ENCODE measurements at regions not wholly inside any gene's neighbourhood (a gene's known extent, or its start where the extent isn't known, plus 50 kb on each side); places are given as distances from the start of the nearest gene placed in this dataset.

DNA sequence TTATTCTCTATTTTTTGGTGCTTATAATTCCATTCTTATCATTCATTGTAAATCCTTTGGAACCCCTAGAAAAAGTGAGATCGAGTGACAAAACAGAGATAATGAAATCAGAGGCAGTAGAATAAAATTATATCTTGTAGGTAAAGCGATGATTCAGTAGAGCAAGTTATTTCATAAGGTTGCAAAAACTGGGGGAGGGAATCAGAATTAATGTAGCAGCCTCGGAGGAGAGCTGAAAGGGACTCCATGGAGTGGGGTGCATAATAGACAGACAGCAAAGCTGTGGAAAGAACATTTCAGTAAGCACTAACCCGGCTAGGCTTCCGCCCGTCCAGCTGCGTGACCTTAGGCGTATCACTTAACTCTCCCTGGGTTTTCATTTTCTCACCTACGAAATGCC is 289.7 kb downstream of the EN1 start:
- DNase-seq, result no peak

GRCh38 chr2:118557016-118557415 is 290.4 kb downstream of the EN1 start:
- no peak for DNase-seq

DNA sequence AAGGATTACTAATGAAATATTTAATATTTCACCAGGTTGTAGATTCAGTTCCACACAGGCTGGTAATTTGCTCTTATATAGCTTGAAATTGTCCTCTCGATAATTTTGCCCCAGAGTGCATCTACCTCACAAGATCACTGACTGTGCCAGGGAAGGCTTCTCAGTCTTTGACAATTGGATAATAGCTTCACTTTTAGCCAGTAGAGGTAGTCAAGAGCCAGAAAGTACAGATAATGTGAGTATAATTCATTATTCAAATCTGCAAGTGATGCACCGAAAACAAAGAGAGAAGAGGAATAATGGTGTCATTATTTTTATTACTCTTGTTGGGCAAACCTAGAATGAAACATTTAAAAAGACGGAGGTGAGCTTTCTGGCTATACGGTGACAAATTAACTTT is 292.8 kb downstream of the EN1 start:
- DNase-seq, result no peak

DNA sequence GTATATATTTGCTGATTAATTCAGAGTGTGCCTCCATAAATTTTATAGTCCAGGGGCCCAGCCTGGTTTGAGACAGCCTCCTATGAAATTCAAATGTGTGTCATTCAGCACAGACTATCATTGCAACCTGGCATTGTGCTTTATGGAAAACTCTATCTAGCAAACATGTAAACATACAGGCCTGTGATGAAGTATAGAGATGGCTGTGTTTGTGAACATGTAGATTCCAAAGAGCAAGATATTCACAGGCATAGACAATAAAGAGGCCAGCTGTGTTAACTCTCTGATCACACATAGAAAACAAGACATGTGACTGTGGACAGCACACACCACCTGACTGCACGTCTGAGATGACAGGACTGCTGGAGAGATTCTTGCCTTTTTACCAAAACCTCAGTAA is 297.9 kb downstream of the EN1 start:
- DNase-seq, result no peak

- DNase-seq, result no peak
These were observed 298.5 kb downstream of the EN1 start for GRCh38 chr2:118548880-118549488.

- no peak for DNase-seq
These were observed 308.2 kb downstream of the EN1 start for GRCh38 chr2:118539290-118539689.

DNA sequence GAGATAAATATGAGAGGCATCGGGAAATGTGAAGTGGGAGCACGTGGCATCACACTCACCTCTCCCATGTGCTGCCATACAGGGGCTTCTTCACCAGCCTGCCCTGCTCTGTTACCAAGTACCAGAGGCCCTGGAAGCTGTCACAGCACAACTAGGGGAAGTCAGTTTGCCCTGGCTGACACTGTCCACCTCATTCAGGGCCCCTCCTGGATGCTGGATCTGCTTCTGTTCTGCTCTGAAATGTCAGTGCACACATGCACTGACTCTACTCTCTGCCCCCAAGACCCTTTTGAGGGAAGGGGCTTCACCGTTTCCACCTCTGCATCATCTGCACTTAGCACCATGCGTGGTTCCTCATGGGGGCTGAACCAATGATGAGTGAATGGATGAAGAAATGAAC is 311.1 kb downstream of the EN1 start:
- DNase-seq, result no peak

- DNase-seq, result no peak
These were observed 311.6 kb downstream of the EN1 start for GRCh38 chr2:118535818-118536212.

GRCh38 chr2:118535171-118535817 is 312.2 kb downstream of the EN1 start:
- DNase-seq, result no peak

DNA sequence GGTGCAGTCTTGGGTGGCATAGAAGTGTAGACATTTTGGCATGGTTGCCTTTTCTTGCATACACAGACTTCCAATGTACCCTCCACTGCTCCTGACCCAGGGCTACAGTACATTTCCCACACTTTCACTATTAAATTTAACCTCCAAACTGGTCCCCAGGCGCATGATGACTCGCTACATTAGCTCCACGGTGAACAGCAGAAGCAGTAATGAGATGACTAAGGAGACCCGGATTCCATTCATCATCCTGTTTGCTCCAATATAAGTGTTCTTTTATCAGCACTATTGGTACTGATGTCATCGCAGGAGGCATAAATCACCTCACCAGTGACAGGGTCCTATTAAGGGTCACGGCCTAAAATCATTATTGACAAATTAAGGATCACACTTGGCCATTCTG is 316.5 kb downstream of the EN1 start:
- no peak for DNase-seq

DNA sequence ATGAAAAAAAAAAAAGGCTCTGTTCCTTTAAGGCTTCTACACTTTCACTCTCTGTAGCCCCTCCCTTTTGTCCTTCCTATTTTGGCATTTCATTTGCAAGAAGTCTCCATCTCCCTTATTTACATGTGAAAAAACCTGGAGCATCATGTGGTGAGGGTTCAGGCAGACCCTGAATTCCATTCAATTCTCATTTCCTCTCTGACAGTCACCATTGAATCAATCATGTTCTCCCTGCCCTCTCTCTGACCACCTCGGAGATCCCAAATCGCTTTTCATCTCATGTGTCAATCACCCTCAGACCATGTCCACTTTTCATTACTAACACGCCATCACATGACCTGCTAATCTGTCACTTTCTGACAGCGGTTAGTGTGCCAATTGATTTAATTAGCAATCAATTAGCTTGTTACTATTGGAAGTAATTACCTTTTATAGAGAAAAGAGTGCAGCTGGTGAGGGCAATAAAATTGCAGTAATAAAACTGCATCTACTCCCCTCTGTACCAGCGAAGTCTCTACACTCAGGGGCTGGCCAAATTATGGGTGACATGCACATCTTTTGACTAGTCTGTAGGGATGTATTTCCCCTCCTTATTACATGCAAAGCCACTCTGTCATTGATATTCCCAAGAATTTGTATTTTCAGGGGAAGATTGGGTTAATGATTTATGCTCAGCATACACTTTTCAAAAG is 317.4 kb downstream of the EN1 start:
- no peak for DNase-seq

GRCh38 chr2:118527571-118527970 is 319.9 kb downstream of the EN1 start:
- DNase-seq, result no peak

GRCh38 chr2:118525346-118525745 is 322.1 kb downstream of the EN1 start:
- no peak for DNase-seq

- no peak for DNase-seq
These were observed 322.5 kb downstream of the EN1 start for GRCh38 chr2:118524911-118525310.

DNA sequence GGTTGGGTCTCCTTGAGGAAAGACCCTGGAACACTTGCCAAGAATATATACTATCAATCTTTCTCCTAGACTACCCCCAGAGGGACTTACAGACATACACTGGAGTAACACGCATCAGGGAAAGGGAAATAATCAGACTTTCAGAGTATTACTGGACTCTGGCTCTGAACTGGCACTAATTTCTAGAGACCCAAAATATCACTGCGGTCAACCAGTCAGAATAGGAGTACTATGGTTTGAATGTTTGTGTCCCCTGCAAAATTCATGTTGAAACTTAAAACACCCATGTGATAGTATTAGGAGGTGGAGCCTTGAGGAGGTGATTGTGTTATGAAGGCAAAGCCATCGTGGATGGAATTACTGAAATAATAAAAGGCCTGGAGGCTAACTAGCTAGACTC is 323.7 kb downstream of the EN1 start:
- no peak for DNase-seq

DNA sequence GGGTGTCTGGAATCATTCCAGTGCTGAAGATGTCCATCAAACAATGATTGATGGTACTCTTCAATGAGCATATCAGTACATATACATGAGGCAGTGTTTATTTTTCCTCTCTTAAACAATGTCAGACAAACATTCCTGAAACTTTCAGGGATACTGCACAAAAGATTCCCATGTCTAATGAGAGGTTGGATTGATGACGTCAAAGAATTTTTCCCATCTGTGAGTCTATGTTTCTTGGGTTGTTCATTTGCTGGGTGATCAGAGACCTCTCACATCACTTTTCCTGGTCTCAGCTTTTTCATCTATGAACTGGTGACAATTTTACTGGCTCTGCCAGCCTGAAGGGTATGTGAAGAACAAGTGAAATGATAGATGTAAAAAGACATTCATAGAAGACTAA is 325.5 kb downstream of the EN1 start:
- no peak for DNase-seq

DNA sequence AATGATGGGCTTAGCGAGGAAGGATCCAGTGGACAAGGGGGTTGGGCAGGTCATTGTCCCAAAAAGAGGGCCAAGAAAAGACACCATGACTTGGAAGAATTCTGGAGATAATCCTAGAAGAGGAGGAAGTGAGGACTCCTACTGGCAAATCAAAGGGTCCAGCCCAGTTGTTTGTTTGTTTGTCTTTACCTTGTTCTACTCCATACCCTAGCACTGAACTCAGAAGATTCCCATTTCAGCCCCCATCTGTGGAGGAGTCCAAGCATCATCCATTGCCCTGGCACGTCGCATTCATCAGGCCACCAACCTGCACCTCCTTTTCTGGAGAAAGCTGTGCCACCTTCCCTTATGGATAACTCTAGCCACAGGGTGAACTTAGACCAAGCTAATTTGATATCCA is 326.2 kb downstream of the EN1 start:
- DNase-seq, result no peak

GRCh38 chr2:118520246-118520645 is 327.2 kb downstream of the EN1 start:
- no peak for DNase-seq

- no peak for DNase-seq
These were observed 327.9 kb downstream of the EN1 start for GRCh38 chr2:118519511-118519910.

GRCh38 chr2:118510807-118511206 is 336.6 kb downstream of the EN1 start:
- no peak for DNase-seq

- no peak for DNase-seq
These were observed 338.0 kb downstream of the EN1 start for GRCh38 chr2:118509319-118510004.

GRCh38 chr2:118508282-118508681 is 339.2 kb downstream of the EN1 start:
- DNase-seq, result no peak

DNA sequence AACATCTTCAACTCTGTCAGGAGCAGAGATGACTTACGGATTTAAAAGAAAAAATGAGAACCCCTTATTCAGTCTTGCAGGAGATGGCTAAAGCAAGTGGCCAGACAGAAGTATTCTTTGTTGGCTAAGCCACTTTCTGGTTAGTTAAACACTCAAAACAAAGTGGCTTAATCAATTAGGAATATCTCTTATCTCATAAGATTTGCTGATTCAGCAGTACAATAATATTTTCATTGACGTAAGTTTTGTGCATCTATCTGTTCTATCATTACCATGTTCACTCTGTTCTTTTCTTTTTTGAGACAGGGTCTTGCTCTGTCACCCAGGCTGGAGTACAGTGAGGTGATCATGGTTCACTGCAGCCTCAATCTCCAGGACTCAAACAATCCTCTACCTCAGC is 342.0 kb downstream of the EN1 start:
- no peak for DNase-seq

DNA sequence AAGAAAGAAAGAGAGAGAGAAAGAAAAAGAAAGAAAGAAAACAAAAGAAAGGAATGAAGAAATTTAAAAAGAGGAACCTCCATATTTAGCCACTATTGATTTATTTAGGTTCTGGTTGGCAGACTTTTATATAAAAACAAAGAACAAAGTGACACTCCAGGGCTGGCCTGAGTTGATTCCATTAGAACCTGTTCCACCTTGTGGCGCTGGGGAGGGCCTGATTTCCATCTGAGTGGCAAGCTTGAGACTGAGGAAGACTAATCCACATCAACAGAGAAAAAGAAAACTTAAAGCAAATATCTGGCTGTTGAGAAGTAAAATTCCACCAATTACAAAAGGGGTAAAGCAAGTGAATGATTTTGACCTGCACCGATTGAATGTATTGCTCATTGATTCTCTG is 345.3 kb downstream of the EN1 start:
- DNase-seq, result no peak

Data from CD4-positive, alpha-beta T cell treated with Interleukin-4 for 1 hour (primary cell).